Endothelial cell of umbilical vein (primary cell): ENCODE measurements at regions not wholly inside any gene's neighbourhood (a gene's known extent, or its start where the extent isn't known, plus 50 kb on each side); places are given as distances from the start of the nearest gene placed in this dataset.

Source experiments
- EZH2 ChIP-seq: IDR thresholded peaks from 2 replicates; pipeline ENCODE4 v1.6.1; 2012; ENCODE audit warnings: borderline replicate concordance, low read depth, mild to moderate bottlenecking, moderate library complexity, low read length, inconsistent platforms; ENCODE audit not compliant: severe bottlenecking
- POLR2A ChIP-seq: IDR thresholded peaks from 2 replicates; pipeline ENCODE4 v1.6.1; 2012; ENCODE audit warnings: low read depth, mild to moderate bottlenecking, control low read depth, low read length
- TF ChIP-seq, protein P1 (sequence below): IDR thresholded peaks from 2 replicates; pipeline ENCODE4 v1.6.1; 2011; ENCODE audit not compliant: insufficient read depth, insufficient read length
- TF ChIP-seq, protein P2 (sequence below), 2 donors: IDR thresholded peaks; 1 replicate in 1 of 2; 2 replicates in 1 of 2; pipeline ENCODE4 v1.5.1; 2011; ENCODE audit warnings: low read length in 2 of 2, mild to moderate bottlenecking in 2 of 2, moderate library complexity in 2 of 2, control low read depth in 1 of 2, inconsistent platforms in 1 of 2, low read depth in 1 of 2; ENCODE audit not compliant: insufficient read depth in 1 of 2; ENCODE audit errors: extremely low read depth in 1 of 2

GRCh38 chr16:35753559-35754390 is 2294.4 kb downstream of the TP53TG3F start:
- TF ChIP-seq, protein P1, sequence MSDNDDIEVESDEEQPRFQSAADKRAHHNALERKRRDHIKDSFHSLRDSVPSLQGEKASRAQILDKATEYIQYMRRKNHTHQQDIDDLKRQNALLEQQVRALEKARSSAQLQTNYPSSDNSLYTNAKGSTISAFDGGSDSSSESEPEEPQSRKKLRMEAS = no peak
- TF ChIP-seq, protein P2, sequence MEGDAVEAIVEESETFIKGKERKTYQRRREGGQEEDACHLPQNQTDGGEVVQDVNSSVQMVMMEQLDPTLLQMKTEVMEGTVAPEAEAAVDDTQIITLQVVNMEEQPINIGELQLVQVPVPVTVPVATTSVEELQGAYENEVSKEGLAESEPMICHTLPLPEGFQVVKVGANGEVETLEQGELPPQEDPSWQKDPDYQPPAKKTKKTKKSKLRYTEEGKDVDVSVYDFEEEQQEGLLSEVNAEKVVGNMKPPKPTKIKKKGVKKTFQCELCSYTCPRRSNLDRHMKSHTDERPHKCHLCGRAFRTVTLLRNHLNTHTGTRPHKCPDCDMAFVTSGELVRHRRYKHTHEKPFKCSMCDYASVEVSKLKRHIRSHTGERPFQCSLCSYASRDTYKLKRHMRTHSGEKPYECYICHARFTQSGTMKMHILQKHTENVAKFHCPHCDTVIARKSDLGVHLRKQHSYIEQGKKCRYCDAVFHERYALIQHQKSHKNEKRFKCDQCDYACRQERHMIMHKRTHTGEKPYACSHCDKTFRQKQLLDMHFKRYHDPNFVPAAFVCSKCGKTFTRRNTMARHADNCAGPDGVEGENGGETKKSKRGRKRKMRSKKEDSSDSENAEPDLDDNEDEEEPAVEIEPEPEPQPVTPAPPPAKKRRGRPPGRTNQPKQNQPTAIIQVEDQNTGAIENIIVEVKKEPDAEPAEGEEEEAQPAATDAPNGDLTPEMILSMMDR (IDR thresholded peaks at IDR 0.05; ENCODE audit: extremely low read depth in 1 of 2, insufficient read depth in 1 of 2, low read depth in 1 of 2, low read length in 2 of 2) = no peak
- TF ChIP-seq POLR2A (no peak), EZH2 (no peak)
